IMR-90 (cell line): ENCODE measurements at regions not wholly inside any gene's neighbourhood (a gene's known extent, or its start where the extent isn't known, plus 50 kb on each side); places are given as distances from the start of the nearest gene placed in this dataset.

Experiments used
- ATAC-seq: fragments of 200-7000 bp; cut with Tn5 transposase; 2 replicates; pipeline ENCODE4 v1.9.1; 2020; ENCODE audit warnings: low read depth, mild to moderate bottlenecking, moderate library complexity
- BruUV-seq: library from RNA; stranded (reverse); fragments of 400-500 nt; replicated peaks from 2 replicates; lab custom pipeline; 2021; lab: Mats Ljungman, UMichigan
- CTCF ChIA-PET: fragments of 300-600 bp; formaldehyde crosslinking; extraction: SDS; loops from one replicate; lab custom pipeline; 2021; ENCODE audit warnings: antibody characterized with exemption; lab: Yijun Ruan, JAX
- POLR2A ChIA-PET: fragments of 300-600 bp; sonication (Branson Sonifier 250); formaldehyde crosslinking; loops from one replicate; lab custom pipeline; 2022; ENCODE audit warnings: antibody characterized with exemption; ENCODE audit not compliant: unreplicated experiment; lab: Charles Lee
- DNase-seq: peaks from one replicate; pipeline ENCODE4 v3.0.0; 2013
- H2AFZ ChIP-seq: replicated peaks from 2 replicates; pipeline ENCODE3; 2013; ENCODE audit warnings: low read length, mild to moderate bottlenecking; ENCODE audit not compliant: poor library complexity
- H2AK5ac ChIP-seq: 2 replicates; pipeline ENCODE4 v1.6.1; 2013; ENCODE audit warnings: low read depth, low read length, inconsistent platforms
- H2AK9ac ChIP-seq: replicated peaks from 2 replicates; pipeline ENCODE3; 2013; ENCODE audit warnings: mild to moderate bottlenecking, low read depth, low read length, moderate library complexity; ENCODE audit not compliant: poor library complexity
- H2BK120ac ChIP-seq: 2 replicates; pipeline ENCODE4 v1.6.1; 2013; ENCODE audit warnings: low read depth, low read length, inconsistent platforms
- H2BK15ac ChIP-seq: 3 replicates; pipeline ENCODE4 v1.6.1; 2013; ENCODE audit warnings: low read depth, low read length, inconsistent platforms
- H2BK20ac ChIP-seq: 2 replicates; pipeline ENCODE4 v1.6.1; 2013; ENCODE audit warnings: low read depth, mild to moderate bottlenecking, inconsistent platforms, low read length, moderate library complexity
- H2BK5ac ChIP-seq: 2 replicates; pipeline ENCODE4 v1.6.1; 2013; ENCODE audit warnings: mild to moderate bottlenecking, low read depth, low read length, inconsistent platforms; ENCODE audit not compliant: poor library complexity, severe bottlenecking
- H3K14ac ChIP-seq: replicated peaks from 2 replicates; pipeline ENCODE4 v1.6.1; 2013; ENCODE audit warnings: low read depth, low read length, inconsistent platforms
- H3K18ac ChIP-seq: 2 replicates; pipeline ENCODE4 v1.6.1; 2013; ENCODE audit warnings: low read depth, low read length, control low read depth
- H3K23ac ChIP-seq: 2 replicates; pipeline ENCODE4 v1.6.1; 2013; ENCODE audit warnings: low read depth, low read length, inconsistent platforms
- H3K27ac ChIP-seq: 2 replicates; pipeline ENCODE4 v1.5.1; 2013; ENCODE audit warnings: mild to moderate bottlenecking, control low read depth, low read length; ENCODE audit not compliant: insufficient read depth
- H3K27me3 ChIP-seq: 2 replicates; pipeline ENCODE4 v1.6.1; 2013; ENCODE audit warnings: low read length; ENCODE audit not compliant: control insufficient read depth, insufficient read depth
- H3K36me3 ChIP-seq: 2 replicates; pipeline ENCODE4 v1.6.1; 2013; ENCODE audit warnings: low read length, mixed read lengths; ENCODE audit not compliant: control insufficient read depth, insufficient read depth
- H3K4ac ChIP-seq: 2 replicates; pipeline ENCODE4 v1.6.1; 2013; ENCODE audit warnings: low read depth, low read length, inconsistent platforms
- H3K4me1 ChIP-seq: 2 replicates; pipeline ENCODE4 v1.6.1; 2013; ENCODE audit warnings: low read length, mixed read lengths; ENCODE audit not compliant: control insufficient read depth, insufficient read depth
- H3K4me2 ChIP-seq: 2 replicates; pipeline ENCODE4 v1.6.1; 2013; ENCODE audit warnings: low read depth, mild to moderate bottlenecking, control low read depth, low read length, moderate library complexity
- H3K4me3 ChIP-seq: 2 replicates; pipeline ENCODE4 v1.5.1; 2013; ENCODE audit warnings: low read depth, mild to moderate bottlenecking, control low read depth, low read length, moderate library complexity; ENCODE audit not compliant: insufficient read depth
- H3K56ac ChIP-seq: 2 replicates; pipeline ENCODE4 v1.6.1; 2013; ENCODE audit warnings: low read length, inconsistent platforms; ENCODE audit not compliant: insufficient read depth; ENCODE audit errors: extremely low read depth
- H3K79me1 ChIP-seq, 2 experiments: 2 replicates each; pipeline ENCODE4 v1.6.1; 2013; ENCODE audit warnings: low read length in 2 of 2, inconsistent platforms in 1 of 2, low read depth in 1 of 2
- H3K9ac ChIP-seq: 2 replicates; pipeline ENCODE4 v1.6.1; 2013; ENCODE audit warnings: low read depth, low read length, control low read depth
- H3K9me1 ChIP-seq: 2 replicates; pipeline ENCODE4 v1.6.1; 2013; ENCODE audit warnings: low read length, inconsistent platforms; ENCODE audit not compliant: insufficient read depth
- H3K9me3 ChIP-seq: 2 replicates; pipeline ENCODE4 v1.6.1; 2013; ENCODE audit warnings: low read length; ENCODE audit not compliant: control insufficient read depth, insufficient read depth
- H4K20me1 ChIP-seq: 2 replicates; pipeline ENCODE4 v1.6.1; 2013; ENCODE audit warnings: low read length, inconsistent platforms; ENCODE audit not compliant: insufficient read depth
- H4K5ac ChIP-seq: 2 replicates; pipeline ENCODE4 v1.6.1; 2013; ENCODE audit warnings: mild to moderate bottlenecking, low read depth, low read length, control low read depth
- H4K8ac ChIP-seq, 2 experiments: 2 replicates each; pipeline ENCODE4 v1.6.1; 2013; ENCODE audit warnings: low read depth in 2 of 2, low read length in 2 of 2, control low read depth in 1 of 2, inconsistent platforms in 1 of 2
- H4K91ac ChIP-seq: 2 replicates; pipeline ENCODE4 v1.6.1; 2013; ENCODE audit warnings: low read depth, low read length, inconsistent platforms; ENCODE audit not compliant: insufficient read depth
- BHLHE40 ChIP-seq: fragments of 150-350 bp; IDR thresholded peaks from 2 replicates; pipeline ENCODE4 v1.6.1; 2016; ENCODE audit warnings: mild to moderate bottlenecking, low read depth, low read length
- CEBPB ChIP-seq: IDR thresholded peaks from 2 replicates; pipeline ENCODE4 v1.6.1; 2012; ENCODE audit warnings: low read depth, low read length, improper control_type of control experiment
- CHD1 ChIP-seq: IDR thresholded peaks from 2 replicates; pipeline ENCODE4 v1.6.1; 2012; ENCODE audit warnings: low read depth, low read length, improper control_type of control experiment
- CTCF ChIP-seq: conservative IDR thresholded peaks from 2 replicates; pipeline ENCODE4 v1.5.1; 2012; ENCODE audit warnings: mild to moderate bottlenecking, low read depth, low read length, improper control_type of control experiment
- FOS ChIP-seq: fragments of 150-350 bp; IDR thresholded peaks from 2 replicates; pipeline ENCODE4 v1.6.1; 2016; ENCODE audit warnings: low read depth, low read length
- MAFK ChIP-seq: IDR thresholded peaks from 2 replicates; pipeline ENCODE4 v1.6.1; 2012; ENCODE audit warnings: low read depth, low read length, improper control_type of control experiment
- MAZ ChIP-seq: IDR thresholded peaks from 2 replicates; pipeline ENCODE4 v1.6.1; 2012; ENCODE audit warnings: low read depth, mild to moderate bottlenecking, low read length, improper control_type of control experiment, moderate library complexity, borderline replicate concordance
- MXI1 ChIP-seq: IDR thresholded peaks from 2 replicates; pipeline ENCODE4 v1.6.1; 2012; ENCODE audit warnings: low read depth, mild to moderate bottlenecking, low read length, moderate library complexity, borderline replicate concordance
- NFE2L2 ChIP-seq: fragments of 150-350 bp; IDR thresholded peaks from 2 replicates; pipeline ENCODE4 v1.6.1; 2016; ENCODE audit warnings: low read depth, mild to moderate bottlenecking, low read length
- POLR2A ChIP-seq: IDR thresholded peaks from 2 replicates; pipeline ENCODE4 v1.6.1; 2012; ENCODE audit warnings: mild to moderate bottlenecking, low read depth, low read length
- RAD21 ChIP-seq: IDR thresholded peaks from 2 replicates; pipeline ENCODE4 v1.6.1; 2012; ENCODE audit warnings: low read length, improper control_type of control experiment
- RCOR1 ChIP-seq: IDR thresholded peaks from 2 replicates; pipeline ENCODE4 v1.6.1; 2012; ENCODE audit warnings: mild to moderate bottlenecking, low read length, improper control_type of control experiment; ENCODE audit not compliant: insufficient replicate concordance
- RFX5 ChIP-seq: IDR thresholded peaks from 2 replicates; pipeline ENCODE4 v1.8.0; 2012; ENCODE audit warnings: low read depth, mild to moderate bottlenecking, low read length, moderate library complexity
- SMC3 ChIP-seq: fragments of 150-350 bp; IDR thresholded peaks from 2 replicates; pipeline ENCODE4 v1.6.1; 2016; ENCODE audit warnings: low read depth, mild to moderate bottlenecking, antibody characterized with exemption, low read length, moderate library complexity
- dilution Hi-C: fragments of 300-500 bp; cut with HindIII; formaldehyde crosslinking; loops from one replicate; pipeline ENCODE4 v1.14.3; 2018; ENCODE audit warnings: low sequenced_read_pairs; ENCODE audit not compliant: unreplicated experiment
- in situ Hi-C: fragments of 300-500 bp; cut with MboI; formaldehyde crosslinking; loops from 3 replicates; pipeline ENCODE4 v1.14.3; 2019; ENCODE audit warnings: low sequenced_read_pairs, inconsistent platforms, mixed read lengths
- intact Hi-C: fragments of 100-400 bp; cut with micrococcal nuclease; formaldehyde crosslinking; loops from 2 replicates; pipeline ENCODE4 v1.10.0; 2022
- TF ChIP-seq, protein P1 (sequence below): fragments of 150-350 bp; IDR thresholded peaks from 2 replicates; pipeline ENCODE4 v1.6.1; 2016; ENCODE audit warnings: low read depth, mild to moderate bottlenecking, low read length, moderate library complexity, borderline replicate concordance
- TF ChIP-seq, protein P2 (sequence below): fragments of 150-350 bp; IDR thresholded peaks from 2 replicates; pipeline ENCODE4 v1.6.1; 2017; ENCODE audit warnings: mild to moderate bottlenecking, antibody characterized with exemption, low read length, low read depth

DNA sequence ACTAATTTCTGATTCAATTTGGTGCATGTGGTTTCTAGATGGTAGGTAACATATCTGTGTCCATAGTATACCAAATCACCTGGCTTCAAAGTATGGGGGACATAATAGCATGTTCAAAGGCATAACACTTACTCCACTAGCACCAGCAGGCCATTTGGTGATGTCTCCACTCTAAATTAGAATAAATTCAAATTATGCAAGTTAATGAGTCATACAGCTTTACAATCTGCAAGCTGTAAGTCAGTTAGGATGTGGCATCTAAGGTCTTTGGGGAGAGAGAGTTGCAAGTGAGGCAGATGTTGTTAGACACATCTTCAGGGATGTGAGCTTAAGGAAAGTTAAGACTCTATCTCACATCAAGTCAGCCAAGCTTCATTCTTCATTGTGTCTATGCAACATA is 506.4 kb upstream of the GRM3 start:
- TF ChIP-seq SMC3, result no peak
- no peak for TF ChIP-seq BHLHE40
- TF ChIP-seq RAD21, result no peak
- no peak for TF ChIP-seq MAFK
- no peak for TF ChIP-seq POLR2A
- no peak for TF ChIP-seq CHD1
- no peak for TF ChIP-seq CTCF
- TF ChIP-seq, protein P1, sequence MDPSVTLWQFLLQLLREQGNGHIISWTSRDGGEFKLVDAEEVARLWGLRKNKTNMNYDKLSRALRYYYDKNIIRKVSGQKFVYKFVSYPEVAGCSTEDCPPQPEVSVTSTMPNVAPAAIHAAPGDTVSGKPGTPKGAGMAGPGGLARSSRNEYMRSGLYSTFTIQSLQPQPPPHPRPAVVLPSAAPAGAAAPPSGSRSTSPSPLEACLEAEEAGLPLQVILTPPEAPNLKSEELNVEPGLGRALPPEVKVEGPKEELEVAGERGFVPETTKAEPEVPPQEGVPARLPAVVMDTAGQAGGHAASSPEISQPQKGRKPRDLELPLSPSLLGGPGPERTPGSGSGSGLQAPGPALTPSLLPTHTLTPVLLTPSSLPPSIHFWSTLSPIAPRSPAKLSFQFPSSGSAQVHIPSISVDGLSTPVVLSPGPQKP, result no peak
- TF ChIP-seq RCOR1, result no peak
- no peak for TF ChIP-seq MXI1
- TF ChIP-seq, protein P2, sequence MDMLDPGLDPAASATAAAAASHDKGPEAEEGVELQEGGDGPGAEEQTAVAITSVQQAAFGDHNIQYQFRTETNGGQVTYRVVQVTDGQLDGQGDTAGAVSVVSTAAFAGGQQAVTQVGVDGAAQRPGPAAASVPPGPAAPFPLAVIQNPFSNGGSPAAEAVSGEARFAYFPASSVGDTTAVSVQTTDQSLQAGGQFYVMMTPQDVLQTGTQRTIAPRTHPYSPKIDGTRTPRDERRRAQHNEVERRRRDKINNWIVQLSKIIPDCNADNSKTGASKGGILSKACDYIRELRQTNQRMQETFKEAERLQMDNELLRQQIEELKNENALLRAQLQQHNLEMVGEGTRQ, result no peak
- TF ChIP-seq RFX5, result no peak
- no peak for TF ChIP-seq FOS
- no peak for TF ChIP-seq MAZ
- no peak for TF ChIP-seq NFE2L2
- no peak for TF ChIP-seq CEBPB
- H3K9ac ChIP-seq, result no peak overlapping the region

More for the DNA sequence above, 506.4 kb upstream of the GRM3 start:
- H2BK20ac ChIP-seq, result no peak overlapping the region
- CTCF ChIA-PET, result no interaction called here
- H2AK9ac ChIP-seq, result no peak overlapping the region
- H2AFZ ChIP-seq, result no peak overlapping the region
- H3K56ac ChIP-seq, result no peak overlapping the region
- H2BK15ac ChIP-seq, result no peak overlapping the region
- H3K4ac ChIP-seq, result no peak overlapping the region
- H3K79me1 ChIP-seq, result no peaks in the 10 kb centered on the region
- no peak overlapping the region for H3K18ac ChIP-seq
- H3K9me1 ChIP-seq, result no peaks in the 10 kb centered on the region
- H3K27me3 ChIP-seq, result no peaks in the 10 kb centered on the region
- in situ Hi-C loops (no loop called here), dilution Hi-C loops (no loop called here), intact Hi-C loops (no loop called here)
- peaks cover 1% of the 10 kb centered on the region; the same call in 1 of the 2 replicates for H3K9me3 ChIP-seq
- H4K91ac ChIP-seq, result no peak overlapping the region
- H3K23ac ChIP-seq, result no peak overlapping the region
- H2AK5ac ChIP-seq, result no peak overlapping the region
- H3K4me1 ChIP-seq, result no peaks in the 10 kb centered on the region
- H3K4me2 ChIP-seq, result no peak overlapping the region
- no peak overlapping the region for H2BK5ac ChIP-seq
- ATAC-seq, result no peak
- H4K20me1 ChIP-seq, result no peaks in the 10 kb centered on the region
- no peak overlapping the region for H3K4me3 ChIP-seq
- H2BK120ac ChIP-seq, result no peak overlapping the region
- POLR2A ChIA-PET, result no interaction called here
- no peak for DNase-seq
- H4K8ac ChIP-seq, result no peak overlapping the region
- H3K14ac ChIP-seq, result no peak overlapping the region
- no peaks in the 10 kb centered on the region for H3K36me3 ChIP-seq
- BruUV-seq, result no TSS peak
- H4K5ac ChIP-seq, result no peak overlapping the region
- no peak overlapping the region for H3K27ac ChIP-seq
